ENCODE measurements at regions not wholly inside any gene's neighbourhood (a gene's known extent, or its start where the extent isn't known, plus 50 kb on each side); places are given as distances from the start of the nearest gene placed in this dataset.
"Not testable (repeated sequence)": the region's sequence is repeated elsewhere in the genome, so short reads cannot be mapped to it uniquely, and the experiment has no call there.

DNA sequence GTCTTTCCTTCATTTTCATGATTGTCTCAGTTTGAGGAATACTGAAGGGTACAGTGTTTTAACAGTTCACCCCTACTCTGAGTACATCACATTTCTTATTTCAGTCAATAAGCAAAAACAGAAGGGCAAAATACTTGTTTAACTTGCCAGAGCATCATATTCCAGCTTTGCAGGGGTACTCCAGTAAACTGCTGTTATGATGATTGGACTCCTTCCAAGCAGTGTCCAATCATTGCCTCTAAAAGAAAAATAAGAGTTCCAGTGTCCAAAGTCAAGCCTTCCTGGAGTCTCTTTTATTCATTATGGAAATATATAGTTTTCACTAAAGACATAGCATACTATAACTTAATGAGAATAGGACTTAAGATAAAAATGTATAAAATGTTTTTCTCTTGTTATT lies 105.1 kb downstream of the FANCF start:
- no peak overlapping the region for H3K4me3 Mint-ChIP-seq
- H3K9me3 Mint-ChIP-seq = no peaks in the 10 kb centered on the region
- no peaks in the 10 kb centered on the region for H3K4me1 Mint-ChIP-seq
- DNase-seq (ENCODE audit: low spot score in 2 of 2) (no peak), ATAC-seq (no peak)
- H3K36me3 Mint-ChIP-seq = no peaks in the 10 kb centered on the region
- no peak overlapping the region for H3K27ac Mint-ChIP-seq

DNA sequence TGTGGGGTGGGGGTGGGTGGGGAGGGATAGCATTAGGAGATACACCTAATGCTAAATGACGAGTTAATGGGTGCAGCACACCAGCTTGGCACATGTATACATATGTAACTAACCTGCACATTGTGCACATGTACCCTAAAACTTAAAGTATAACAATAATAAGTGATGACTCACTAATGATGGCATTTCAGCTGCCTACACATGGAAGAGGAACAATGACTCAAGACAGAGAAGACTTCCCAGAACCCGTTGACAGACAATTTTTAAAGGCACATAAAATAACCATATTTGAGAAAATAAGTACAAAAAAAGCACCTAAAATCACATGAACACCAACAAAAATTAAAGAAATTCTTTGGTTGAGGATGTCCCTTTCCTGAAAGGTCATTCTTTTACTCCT lies 107.3 kb downstream of the FANCF start:
- not testable (repeated sequence) for H3K27ac Mint-ChIP-seq; H3K9me3 Mint-ChIP-seq; ATAC-seq; H3K4me3 Mint-ChIP-seq; DNase-seq (ENCODE audit: low spot score in 2 of 2); H3K4me1 Mint-ChIP-seq; H3K36me3 Mint-ChIP-seq

DNA sequence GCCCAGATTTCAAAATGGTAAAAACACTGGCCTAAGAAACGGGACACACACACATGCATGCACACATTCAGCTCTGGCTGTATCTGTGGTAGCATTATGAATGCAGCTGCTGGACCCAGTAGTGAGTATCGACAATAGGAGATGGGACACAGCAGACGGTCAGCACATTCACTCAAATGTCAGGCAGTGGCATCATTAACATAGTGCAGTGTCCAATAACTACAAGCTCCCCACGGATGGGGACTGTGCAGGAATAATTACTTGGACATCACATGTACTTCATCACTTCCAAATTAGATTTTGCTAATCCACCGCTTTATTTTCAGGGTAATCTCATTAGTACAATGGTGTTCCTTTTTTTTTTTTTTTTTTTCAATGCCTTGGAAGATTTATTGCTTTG lies 109.5 kb downstream of the FANCF start:
- no peaks in the 10 kb centered on the region for H3K9me3 Mint-ChIP-seq
- H3K36me3 Mint-ChIP-seq = no peaks in the 10 kb centered on the region
- no peak overlapping the region for H3K27ac Mint-ChIP-seq
- H3K4me1 Mint-ChIP-seq = no peaks in the 10 kb centered on the region
- ATAC-seq (no peak), DNase-seq (ENCODE audit: low spot score in 2 of 2) (no peak)
- no peak overlapping the region for H3K4me3 Mint-ChIP-seq

DNA sequence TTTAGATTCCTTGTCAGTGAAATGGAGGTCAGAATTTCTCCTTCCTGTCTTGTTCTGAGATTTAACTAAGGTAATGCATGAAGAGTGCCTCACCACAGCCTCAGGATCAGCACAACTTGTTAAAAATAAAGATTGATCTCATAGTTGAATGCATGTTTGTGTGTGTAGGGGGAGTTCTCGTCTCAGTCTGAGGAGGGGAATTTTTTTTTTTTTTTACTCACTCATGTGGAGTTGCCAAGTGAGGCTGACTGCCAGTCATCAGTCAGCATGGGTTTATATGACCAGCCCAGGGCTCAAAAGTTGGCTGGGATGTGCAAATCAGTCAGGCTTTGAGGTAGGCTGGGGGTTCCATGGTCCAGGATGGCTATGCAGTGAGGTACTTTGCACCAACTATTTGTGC lies 113.2 kb downstream of the FANCF start:
- no peaks in the 10 kb centered on the region for H3K4me1 Mint-ChIP-seq
- DNase-seq (ENCODE audit: low spot score in 2 of 2) (no peak), ATAC-seq (no peak)
- no peak overlapping the region for H3K27ac Mint-ChIP-seq
- H3K4me3 Mint-ChIP-seq = no peak overlapping the region
- H3K9me3 Mint-ChIP-seq = no peaks in the 10 kb centered on the region
- H3K36me3 Mint-ChIP-seq = no peaks in the 10 kb centered on the region

DNA sequence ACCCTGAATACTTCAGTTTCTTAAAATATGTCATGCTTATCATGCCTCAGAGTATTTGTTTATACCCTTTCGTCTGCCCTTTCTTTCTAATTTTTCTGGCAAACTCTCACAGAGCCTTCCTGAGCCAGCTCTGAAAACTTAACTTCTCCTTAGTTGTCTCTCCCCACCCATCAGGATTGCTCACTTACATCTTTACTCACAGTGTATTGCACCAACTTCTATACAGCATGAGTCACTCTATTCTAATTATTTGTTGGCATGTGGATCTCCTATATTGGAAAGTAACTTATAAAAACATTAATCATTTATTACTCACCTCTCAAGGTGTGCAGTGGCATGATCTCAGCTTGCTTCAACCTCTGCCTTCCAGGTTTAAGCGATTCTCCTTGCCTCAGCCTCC lies 114.9 kb downstream of the FANCF start:
- no peaks in the 10 kb centered on the region for H3K36me3 Mint-ChIP-seq
- no peak overlapping the region for H3K4me3 Mint-ChIP-seq
- H3K9me3 Mint-ChIP-seq = no peaks in the 10 kb centered on the region
- DNase-seq (ENCODE audit: low spot score in 2 of 2) (no peak), ATAC-seq (no peak)
- H3K27ac Mint-ChIP-seq = no peak overlapping the region
- no peaks in the 10 kb centered on the region for H3K4me1 Mint-ChIP-seq

DNA sequence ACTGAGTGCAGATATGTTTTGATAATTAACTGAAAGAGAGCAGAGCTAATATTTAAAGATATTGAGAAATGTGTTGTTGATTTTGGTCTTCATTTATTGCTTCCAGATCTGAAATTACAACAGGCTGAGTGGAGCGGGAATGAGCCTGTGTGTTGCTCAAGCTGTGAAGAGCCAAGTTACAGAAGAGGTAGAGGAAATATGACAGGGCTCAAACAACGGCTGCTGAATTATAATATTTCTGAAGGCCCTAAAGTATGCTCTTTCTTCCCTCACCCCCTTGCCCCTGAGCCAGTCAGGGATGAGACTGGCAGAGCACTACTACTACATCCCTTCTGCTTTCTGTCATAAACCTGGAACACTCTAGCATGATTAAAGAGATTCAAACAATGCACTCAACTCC lies 115.6 kb downstream of the FANCF start:
- H3K9me3 Mint-ChIP-seq = no peaks in the 10 kb centered on the region
- H3K36me3 Mint-ChIP-seq = no peaks in the 10 kb centered on the region
- ATAC-seq (no peak), DNase-seq (ENCODE audit: low spot score in 2 of 2) (no peak)
- no peaks in the 10 kb centered on the region for H3K4me1 Mint-ChIP-seq
- no peak overlapping the region for H3K4me3 Mint-ChIP-seq
- no peak overlapping the region for H3K27ac Mint-ChIP-seq

DNA sequence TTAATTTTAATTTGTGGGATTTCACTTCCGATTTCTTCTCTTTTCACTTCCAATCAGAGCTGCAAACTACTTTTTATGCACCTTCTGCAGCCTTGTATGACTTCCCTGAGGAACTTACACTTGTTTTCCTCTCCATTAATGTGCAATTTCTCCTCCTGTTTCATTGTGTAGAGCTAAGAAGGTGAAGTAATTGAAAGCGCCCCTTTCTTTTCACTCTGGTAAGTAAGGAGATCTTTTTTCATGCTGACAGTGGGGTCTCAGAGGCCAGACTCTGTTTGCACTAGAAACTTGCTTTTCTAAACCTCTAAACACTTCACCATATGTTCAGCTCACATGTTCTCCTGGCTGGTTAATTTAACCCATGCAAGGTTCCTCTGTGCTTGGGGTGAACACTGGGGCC lies 117.0 kb downstream of the FANCF start:
- H3K4me3 Mint-ChIP-seq = no peak overlapping the region
- no peak for ATAC-seq
- H3K36me3 Mint-ChIP-seq = no peaks in the 10 kb centered on the region
- DNase-seq (ENCODE audit: low spot score in 2 of 2) = no peak
- no peaks in the 10 kb centered on the region for H3K4me1 Mint-ChIP-seq
- no peaks in the 10 kb centered on the region for H3K9me3 Mint-ChIP-seq
- H3K27ac Mint-ChIP-seq = no peak overlapping the region

DNA sequence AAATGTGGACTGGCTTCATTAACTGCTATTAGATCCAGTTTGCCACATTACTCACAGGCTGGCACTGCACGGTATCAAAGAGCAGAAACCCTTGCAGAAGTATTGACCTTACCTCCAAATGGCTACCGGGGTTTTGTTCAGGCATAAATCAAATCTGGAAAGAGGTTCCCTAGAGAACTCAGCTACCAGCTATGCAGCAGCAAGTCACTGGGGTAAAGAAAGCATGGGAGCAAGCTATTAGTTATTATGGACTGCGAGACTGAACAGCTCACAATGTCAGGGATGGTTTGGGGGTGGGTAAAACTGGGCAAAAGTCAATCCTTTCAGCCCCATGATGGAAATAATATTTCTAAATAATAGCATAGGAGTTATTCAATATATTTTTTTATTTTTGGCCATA lies 128.1 kb downstream of the FANCF start:
- no peak for DNase-seq (ENCODE audit: low spot score in 2 of 2)
- Mint-ChIP-seq H3K27ac (no peak overlapping the region), H3K4me3 (no peak overlapping the region), H3K9me3 (peaks cover 2% of the 10 kb centered on the region), H3K36me3 (no peaks in the 10 kb centered on the region), H3K4me1 (no peaks in the 10 kb centered on the region)
- ATAC-seq = no peak

DNA sequence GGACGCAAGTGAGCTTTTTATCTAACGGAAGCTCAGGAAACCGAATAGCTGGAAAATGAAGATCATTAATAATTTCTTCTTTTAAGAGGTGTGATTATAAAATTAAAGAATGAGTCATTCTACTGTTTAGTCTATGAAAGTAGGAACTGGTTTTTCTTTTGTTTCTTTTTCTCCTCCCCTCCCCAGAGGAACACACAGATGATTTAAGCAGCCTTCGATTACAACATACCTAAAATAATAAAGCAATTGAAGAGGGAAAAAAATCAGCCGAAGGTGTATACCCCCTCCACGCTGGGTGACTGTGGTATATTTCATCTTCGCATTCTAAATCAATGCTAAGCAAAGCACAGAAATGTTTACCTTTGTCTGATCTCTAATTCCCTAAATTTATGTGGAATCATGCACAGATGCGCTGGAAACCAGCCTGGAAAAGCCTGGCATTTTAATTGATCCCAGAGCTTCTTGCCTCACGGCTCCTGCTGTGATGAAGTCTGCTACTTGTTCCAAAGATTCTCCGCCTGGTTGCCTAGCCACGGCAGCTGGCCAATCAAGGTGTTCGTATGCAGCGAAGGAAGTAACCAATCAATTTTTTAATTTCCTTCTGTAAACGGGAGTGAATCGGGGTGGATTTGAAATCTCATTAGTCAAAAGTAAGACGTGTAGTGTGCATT lies 133.9 kb downstream of the FANCF start:
- Mint-ChIP-seq H3K4me1 (no peaks in the 10 kb centered on the region), H3K9me3 (peaks cover 2% of the 10 kb centered on the region), H3K4me3 (no peak overlapping the region), H3K27ac (no peak overlapping the region), H3K36me3 (no peaks in the 10 kb centered on the region)
- DNase-seq (ENCODE audit: low spot score in 2 of 2) (no peak), ATAC-seq (no peak)

DNA sequence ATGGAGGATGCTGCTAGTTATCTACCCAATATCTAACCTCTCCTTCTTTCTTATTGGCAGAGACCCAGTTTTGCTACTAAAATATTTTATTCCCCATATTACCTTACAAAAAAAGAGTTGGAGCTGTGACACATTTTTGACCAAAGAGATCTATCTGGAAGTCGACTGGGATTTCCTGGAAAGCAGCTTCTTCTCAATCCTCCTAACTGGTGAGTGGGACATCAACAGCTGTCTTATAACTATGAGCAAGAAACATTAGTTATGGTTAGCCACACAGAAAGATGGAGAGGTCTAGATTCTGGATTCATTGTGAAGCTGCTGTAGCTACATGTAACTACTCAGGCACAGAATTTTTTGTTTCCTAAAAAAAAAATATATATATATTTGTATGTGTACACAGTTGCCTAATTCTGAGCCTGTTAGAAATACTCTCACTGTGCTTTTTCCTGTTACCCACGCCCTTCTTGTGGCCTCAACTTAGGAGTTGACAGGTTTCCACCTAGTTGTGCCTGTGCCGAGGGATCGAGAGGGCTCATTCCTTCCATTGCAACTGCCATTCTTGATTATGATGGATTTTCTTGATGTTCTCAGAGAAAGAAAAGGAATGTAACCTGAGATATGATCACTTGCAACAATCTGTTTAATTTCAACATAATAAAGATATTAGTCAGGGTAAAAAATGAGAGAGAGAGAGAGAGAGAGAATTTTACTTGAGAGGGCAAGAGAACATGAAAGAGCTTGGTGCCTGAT lies 142.0 kb downstream of the SLC17A6 start:
- no peaks in the 10 kb centered on the region for H3K36me3 Mint-ChIP-seq
- H3K4me3 Mint-ChIP-seq = no peak overlapping the region
- DNase-seq (ENCODE audit: low spot score in 2 of 2) (no peak), ATAC-seq (no peak)
- no peaks in the 10 kb centered on the region for H3K9me3 Mint-ChIP-seq
- no peaks in the 10 kb centered on the region for H3K4me1 Mint-ChIP-seq
- H3K27ac Mint-ChIP-seq = no peak overlapping the region

DNA sequence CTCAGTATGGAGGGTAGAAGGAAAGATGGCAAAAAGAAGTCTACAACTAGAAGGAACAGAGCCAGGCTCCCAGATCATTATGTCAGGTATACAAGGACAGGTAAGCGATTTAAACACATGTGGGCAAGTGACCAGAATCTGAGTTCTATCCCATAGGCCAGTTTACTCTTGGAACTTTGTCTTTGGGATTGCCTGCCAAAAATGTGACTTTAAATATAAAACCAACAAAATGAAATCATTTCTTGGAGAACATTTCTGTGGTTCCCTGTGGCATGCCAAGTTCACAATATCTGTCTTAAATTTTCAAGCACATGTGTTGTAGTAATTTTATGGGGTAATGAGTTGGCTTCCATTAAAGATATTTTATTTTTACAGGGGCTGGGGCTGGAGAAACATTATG lies 141.0 kb downstream of the SLC17A6 start:
- DNase-seq (ENCODE audit: low spot score in 2 of 2) (no peak), ATAC-seq (no peak)
- H3K27ac Mint-ChIP-seq = no peak overlapping the region

DNA sequence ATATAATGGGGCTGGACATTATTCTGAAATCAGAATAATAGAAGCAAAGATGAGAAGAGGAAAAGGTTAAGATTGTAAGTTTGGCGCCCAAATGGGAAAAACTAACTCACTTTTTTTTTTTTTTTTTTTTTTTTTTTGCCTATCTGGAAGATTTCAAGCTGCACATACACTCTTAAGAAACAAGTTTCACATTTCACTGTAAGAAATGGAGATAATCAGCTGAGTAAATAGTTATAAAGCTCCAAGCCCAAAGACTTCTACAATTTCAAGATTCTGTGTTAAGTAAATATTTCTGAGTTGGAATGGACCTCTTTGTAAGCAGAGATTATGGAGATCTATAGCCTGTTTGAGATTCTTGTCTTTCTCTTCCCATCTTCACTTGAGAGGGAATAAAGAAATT lies 140.0 kb downstream of the SLC17A6 start:
- Mint-ChIP-seq H3K4me3 (no peak overlapping the region), H3K27ac (no peak overlapping the region), H3K9me3 (no peaks in the 10 kb centered on the region), H3K4me1 (no peaks in the 10 kb centered on the region), H3K36me3 (no peaks in the 10 kb centered on the region)
- DNase-seq (ENCODE audit: low spot score in 2 of 2) (no peak), ATAC-seq (no peak)

More for the DNA sequence above, 141.0 kb downstream of the SLC17A6 start:
- Mint-ChIP-seq H3K4me1 (no peaks in the 10 kb centered on the region), H3K4me3 (no peak overlapping the region), H3K36me3 (no peaks in the 10 kb centered on the region), H3K9me3 (no peaks in the 10 kb centered on the region)

DNA sequence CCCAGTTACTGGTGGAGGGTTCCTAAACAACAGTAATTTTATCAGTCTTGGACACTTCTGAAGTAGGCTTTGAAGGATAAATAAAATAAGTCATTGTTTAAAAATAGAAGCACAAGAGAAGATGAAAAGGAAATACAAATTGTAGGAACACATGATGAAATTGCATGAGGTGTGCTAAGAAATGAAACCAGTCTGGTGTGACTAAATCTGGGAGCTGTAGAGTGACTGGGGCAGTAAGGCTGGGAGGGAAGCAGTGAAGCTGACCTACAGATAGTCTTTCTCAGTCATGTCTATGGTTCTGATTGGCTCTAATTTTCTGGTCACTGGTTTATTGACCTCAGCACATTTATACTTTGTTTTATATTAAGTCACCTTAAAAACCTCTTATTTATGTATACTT lies 139.1 kb downstream of the SLC17A6 start:
- H3K9me3 Mint-ChIP-seq = no peaks in the 10 kb centered on the region
- no peaks in the 10 kb centered on the region for H3K4me1 Mint-ChIP-seq
- H3K36me3 Mint-ChIP-seq = no peaks in the 10 kb centered on the region
- DNase-seq (ENCODE audit: low spot score in 2 of 2) (no peak), ATAC-seq (no peak)
- H3K4me3 Mint-ChIP-seq = no peak overlapping the region
- H3K27ac Mint-ChIP-seq = no peak overlapping the region

DNA sequence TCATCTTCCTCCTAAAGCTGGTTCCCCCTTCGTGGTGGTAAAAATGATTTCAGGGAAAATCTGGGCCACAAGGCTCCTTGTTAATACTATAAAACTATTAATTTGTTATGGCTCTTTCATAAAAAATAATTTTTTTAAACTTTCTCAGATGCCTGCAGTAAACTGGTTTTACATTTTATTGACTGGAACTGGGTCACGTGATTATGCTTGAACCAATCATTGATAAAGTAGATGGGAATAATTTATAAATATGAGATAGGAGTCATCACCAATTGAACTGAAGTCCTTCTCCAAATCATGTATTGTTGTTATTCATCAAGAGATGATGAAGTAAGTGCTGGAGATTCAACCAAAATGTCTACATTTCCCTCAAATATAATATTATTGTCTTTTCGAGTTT lies 138.4 kb downstream of the SLC17A6 start:
- H3K9me3 Mint-ChIP-seq = no peaks in the 10 kb centered on the region
- no peak for ATAC-seq

DNA sequence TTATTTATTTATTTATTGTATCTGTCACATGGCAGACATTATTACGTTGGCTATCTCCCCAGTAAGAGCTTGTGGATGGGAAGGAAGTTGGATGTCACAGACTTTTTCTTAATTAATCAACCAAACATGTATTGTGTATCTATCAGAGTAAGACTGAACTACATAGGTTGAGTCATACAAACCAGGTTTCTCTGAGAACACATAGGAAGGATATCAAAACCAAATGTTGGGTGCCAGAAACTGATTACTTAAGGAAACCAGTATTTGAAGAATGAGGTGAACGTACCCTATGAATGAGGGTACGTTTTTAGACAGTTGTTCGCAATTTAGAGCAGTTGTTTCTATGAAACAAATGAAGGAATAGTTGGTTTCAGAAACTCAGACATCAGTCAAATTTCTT lies 136.4 kb downstream of the SLC17A6 start:
- H3K36me3 Mint-ChIP-seq = no peaks in the 10 kb centered on the region
- H3K27ac Mint-ChIP-seq = no peak overlapping the region
- H3K4me3 Mint-ChIP-seq = no peak overlapping the region
- no peak for DNase-seq (ENCODE audit: low spot score in 2 of 2)
- no peaks in the 10 kb centered on the region for H3K9me3 Mint-ChIP-seq
- no peak for ATAC-seq
- no peaks in the 10 kb centered on the region for H3K4me1 Mint-ChIP-seq

More for the DNA sequence above, 138.4 kb downstream of the SLC17A6 start:
- Mint-ChIP-seq H3K36me3 (no peaks in the 10 kb centered on the region), H3K27ac (no peak overlapping the region), H3K4me1 (no peaks in the 10 kb centered on the region), H3K4me3 (no peak overlapping the region)
- DNase-seq (ENCODE audit: low spot score in 2 of 2) = no peak

DNA sequence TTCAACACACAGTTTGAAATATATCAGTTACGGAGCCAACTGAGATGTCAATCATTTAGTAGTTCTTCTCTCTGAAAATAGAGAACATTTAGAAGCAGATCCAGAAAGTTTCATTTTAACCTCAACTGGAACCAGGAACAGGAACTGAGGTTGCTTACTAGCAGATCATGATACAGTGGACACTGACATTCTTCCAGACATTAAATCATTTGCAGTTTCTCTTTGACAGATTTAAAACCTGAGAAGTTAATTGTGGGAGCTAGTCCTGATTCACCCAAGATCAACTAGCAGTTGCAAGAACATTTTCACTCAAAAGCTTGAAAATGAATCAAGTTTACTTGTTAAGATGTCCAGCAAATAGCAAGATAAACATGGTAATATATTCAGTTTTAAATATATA lies 135.4 kb downstream of the SLC17A6 start:
- ATAC-seq (no peak), DNase-seq (ENCODE audit: low spot score in 2 of 2) (no peak)
- Mint-ChIP-seq H3K27ac (no peak overlapping the region), H3K4me3 (no peak overlapping the region), H3K36me3 (no peaks in the 10 kb centered on the region), H3K4me1 (no peaks in the 10 kb centered on the region), H3K9me3 (no peaks in the 10 kb centered on the region)
